K562 (cell line): ENCODE measurements at regions not wholly inside any gene's neighbourhood (a gene's known extent, or its start where the extent isn't known, plus 50 kb on each side); places are given as distances from the start of the nearest gene placed in this dataset.

Experiments used
- CBFB ChIP-seq: sonication (generic); formaldehyde crosslinking; IDR thresholded peaks from 2 replicates; pipeline ENCODE4 v1.4.0; 2020; ENCODE audit warnings: mild to moderate bottlenecking, missing genetic modification reagents
- CGGBP1 ChIP-seq: fragments of 250-450 bp; sonication (Bioruptor Pico); IDR thresholded peaks from 2 replicates; pipeline ENCODE4 v1.9.0; 2021; ENCODE audit warnings: mild to moderate bottlenecking
- CHD4 ChIP-seq: fragments of 200-600 bp; sonication (generic); IDR thresholded peaks from 3 replicates; pipeline ENCODE4 v1.6.1; 2012; ENCODE audit warnings: low read depth, mild to moderate bottlenecking, mixed read lengths, low read length, inconsistent platforms; ENCODE audit not compliant: insufficient read depth, insufficient replicate concordance, poor library complexity, severe bottlenecking
- E2F6 ChIP-seq, 2 experiments: IDR thresholded peaks; 2 replicates each; pipeline ENCODE4 v1.6.1; 2011; ENCODE audit warnings: borderline replicate concordance in 1 of 2, control low read depth in 1 of 2, low read depth in 1 of 2, low read length in 1 of 2, mild to moderate bottlenecking in 1 of 2, mixed read lengths in 1 of 2, moderate library complexity in 1 of 2; ENCODE audit not compliant: insufficient read depth in 1 of 2, insufficient read length in 1 of 2, poor library complexity in 1 of 2, severe bottlenecking in 1 of 2; ENCODE audit errors: extremely low read depth in 1 of 2
- ESRRA ChIP-seq: fragments of 450-650 bp; IDR thresholded peaks from 2 replicates; pipeline ENCODE4 v1.6.1; 2014; ENCODE audit warnings: low read depth, mild to moderate bottlenecking, moderate library complexity, borderline replicate concordance
- FOXA1 ChIP-seq: fragments of 450-650 bp; IDR thresholded peaks from 2 replicates; pipeline ENCODE4 v1.6.1; 2016; ENCODE audit warnings: mild to moderate bottlenecking, borderline replicate concordance
- KAT8 ChIP-seq: fragments of 450-650 bp; IDR thresholded peaks from 2 replicates; pipeline ENCODE4 v1.6.1; 2016; ENCODE audit warnings: low read depth, mild to moderate bottlenecking
- MXI1 ChIP-seq: IDR thresholded peaks from 2 replicates; pipeline ENCODE4 v1.6.1; 2011; ENCODE audit warnings: low read depth, mild to moderate bottlenecking, improper control_type of control experiment, low read length
- NR2C1 ChIP-seq, 2 experiments: fragments of 450-650 bp; IDR thresholded peaks; 2 replicates each; pipeline ENCODE4 v1.6.1; 2017; ENCODE audit warnings: mild to moderate bottlenecking in 2 of 2, antibody characterized with exemption in 1 of 2, inconsistent platforms in 1 of 2, missing compliant biosample characterization in 1 of 2, missing genetic modification characterization in 1 of 2
- SIRT6 ChIP-seq: IDR thresholded peaks from one replicate; pipeline ENCODE4 v1.6.1; 2012; ENCODE audit warnings: low read depth, mild to moderate bottlenecking, control low read depth, inconsistent platforms, low read length, moderate library complexity
- SMAD1 ChIP-seq: fragments of 150-350 bp; IDR thresholded peaks from 2 replicates; pipeline ENCODE4 v1.6.1; 2014; ENCODE audit warnings: low read length, low read depth; ENCODE audit not compliant: partially characterized antibody
- SMAD3 ChIP-seq: fragments of 450-650 bp; formaldehyde crosslinking; conservative IDR thresholded peaks from 2 replicates; pipeline ENCODE4 v1.4.0; 2020; ENCODE audit warnings: mild to moderate bottlenecking
- TOE1 ChIP-seq, 2 experiments: fragments of 450-650 bp in 1 of 2; sonication (generic) in 1 of 2; formaldehyde crosslinking in 1 of 2; IDR thresholded peaks; 2 replicates each; pipeline versions ENCODE4 v1.7.1 to v1.8.0; 2016 to 2022; ENCODE audit warnings: borderline replicate concordance in 2 of 2, mild to moderate bottlenecking in 2 of 2, antibody characterized with exemption in 1 of 2, inconsistent platforms in 1 of 2, low read depth in 1 of 2, missing genetic modification reagents in 1 of 2, moderate library complexity in 1 of 2

- no peak for TF ChIP-seq NR2C1 (IDR thresholded peaks at IDR 0.05)
- TF ChIP-seq NR2C1 (tag; IDR thresholded peaks at IDR 0.05) = no peak
- TF ChIP-seq MXI1 = no peak
- no peak for TF ChIP-seq CBFB (CRISPR knock-in tag)
- TF ChIP-seq CHD4 = no peak
- no peak for TF ChIP-seq CGGBP1 (CRISPR knock-in tag)
- TF ChIP-seq FOXA1 = no peak
- TF ChIP-seq SMAD1 = no peak
- no peak for TF ChIP-seq SMAD3 (CRISPR knock-in tag)
- no peak for TF ChIP-seq ESRRA
- TF ChIP-seq SIRT6 = no peak
- TF ChIP-seq TOE1 (IDR thresholded peaks at IDR 0.05; ENCODE audit: borderline replicate concordance) = no peak
- TF ChIP-seq TOE1 (CRISPR knock-in tag; IDR thresholded peaks at IDR 0.05; ENCODE audit: borderline replicate concordance, low read depth) = no peak
- TF ChIP-seq KAT8 = no peak
- TF ChIP-seq E2F6 (IDR thresholded peaks at IDR 0.05; ENCODE audit: borderline replicate concordance in 1 of 2, extremely low read depth in 1 of 2, insufficient read depth in 1 of 2, insufficient read length in 1 of 2, low read depth in 1 of 2, low read length in 1 of 2, poor library complexity in 1 of 2, severe bottlenecking in 1 of 2) = no peak
Observed at GRCh38 chr2:142767847-142768246, 109.6 kb upstream of the KYNU start.
